HEK293 (cell line): ENCODE measurements at regions not wholly inside any gene's neighbourhood (a gene's known extent, or its start where the extent isn't known, plus 50 kb on each side); places are given as distances from the start of the nearest gene placed in this dataset.

Experiments
- MYNN ChIP-seq: fragments of 450-650 bp; formaldehyde crosslinking; IDR thresholded peaks from 2 replicates; pipeline ENCODE4 v1.5.1; 2016; ENCODE audit warnings: missing biosample characterization, missing genetic modification characterization, borderline replicate concordance
- REPIN1 ChIP-seq: fragments of 450-650 bp; formaldehyde crosslinking; IDR thresholded peaks from 2 replicates; pipeline ENCODE4 v1.5.1; 2017; ENCODE audit warnings: missing biosample characterization, missing genetic modification characterization, low read depth
- ZNF133 ChIP-seq: fragments of 450-650 bp; formaldehyde crosslinking; IDR thresholded peaks from 2 replicates; pipeline ENCODE4 v1.5.1; 2016; ENCODE audit warnings: missing biosample characterization, missing genetic modification characterization
- ZNF571 ChIP-seq: fragments of 450-650 bp; formaldehyde crosslinking; IDR thresholded peaks from 2 replicates; pipeline ENCODE4 v1.5.0; 2017; ENCODE audit warnings: missing biosample characterization, missing genetic modification characterization
- TF ChIP-seq, protein P1 (sequence below): fragments of 450-650 bp; formaldehyde crosslinking; IDR thresholded peaks from 2 replicates; pipeline ENCODE4 v1.5.1; 2016; ENCODE audit warnings: missing biosample characterization, missing genetic modification characterization
- TF ChIP-seq, protein P2 (sequence below): fragments of 450-650 bp; formaldehyde crosslinking; IDR thresholded peaks from 2 replicates; pipeline ENCODE4 v1.5.1; 2016; ENCODE audit warnings: missing biosample characterization, missing genetic modification characterization
- TF ChIP-seq, protein P3 (sequence below): fragments of 450-650 bp; formaldehyde crosslinking; IDR thresholded peaks from 2 replicates; pipeline ENCODE4 v1.5.1; 2016; ENCODE audit warnings: missing biosample characterization, missing genetic modification characterization
- TF ChIP-seq, protein P4 (sequence below): fragments of 450-650 bp; formaldehyde crosslinking; IDR thresholded peaks from 2 replicates; pipeline ENCODE4 v1.5.1; 2016; ENCODE audit warnings: missing biosample characterization, missing genetic modification characterization

- TF ChIP-seq REPIN1 (tag by site-specific recombination) (no peak), ZNF571 (no peak), ZNF133 (tag by site-specific recombination) (no peak), MYNN (tag by site-specific recombination) (no peak)
- TF ChIP-seq, protein P1, sequence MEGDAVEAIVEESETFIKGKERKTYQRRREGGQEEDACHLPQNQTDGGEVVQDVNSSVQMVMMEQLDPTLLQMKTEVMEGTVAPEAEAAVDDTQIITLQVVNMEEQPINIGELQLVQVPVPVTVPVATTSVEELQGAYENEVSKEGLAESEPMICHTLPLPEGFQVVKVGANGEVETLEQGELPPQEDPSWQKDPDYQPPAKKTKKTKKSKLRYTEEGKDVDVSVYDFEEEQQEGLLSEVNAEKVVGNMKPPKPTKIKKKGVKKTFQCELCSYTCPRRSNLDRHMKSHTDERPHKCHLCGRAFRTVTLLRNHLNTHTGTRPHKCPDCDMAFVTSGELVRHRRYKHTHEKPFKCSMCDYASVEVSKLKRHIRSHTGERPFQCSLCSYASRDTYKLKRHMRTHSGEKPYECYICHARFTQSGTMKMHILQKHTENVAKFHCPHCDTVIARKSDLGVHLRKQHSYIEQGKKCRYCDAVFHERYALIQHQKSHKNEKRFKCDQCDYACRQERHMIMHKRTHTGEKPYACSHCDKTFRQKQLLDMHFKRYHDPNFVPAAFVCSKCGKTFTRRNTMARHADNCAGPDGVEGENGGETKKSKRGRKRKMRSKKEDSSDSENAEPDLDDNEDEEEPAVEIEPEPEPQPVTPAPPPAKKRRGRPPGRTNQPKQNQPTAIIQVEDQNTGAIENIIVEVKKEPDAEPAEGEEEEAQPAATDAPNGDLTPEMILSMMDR (tag by site-specific recombination) = no peak
- TF ChIP-seq, protein P2, sequence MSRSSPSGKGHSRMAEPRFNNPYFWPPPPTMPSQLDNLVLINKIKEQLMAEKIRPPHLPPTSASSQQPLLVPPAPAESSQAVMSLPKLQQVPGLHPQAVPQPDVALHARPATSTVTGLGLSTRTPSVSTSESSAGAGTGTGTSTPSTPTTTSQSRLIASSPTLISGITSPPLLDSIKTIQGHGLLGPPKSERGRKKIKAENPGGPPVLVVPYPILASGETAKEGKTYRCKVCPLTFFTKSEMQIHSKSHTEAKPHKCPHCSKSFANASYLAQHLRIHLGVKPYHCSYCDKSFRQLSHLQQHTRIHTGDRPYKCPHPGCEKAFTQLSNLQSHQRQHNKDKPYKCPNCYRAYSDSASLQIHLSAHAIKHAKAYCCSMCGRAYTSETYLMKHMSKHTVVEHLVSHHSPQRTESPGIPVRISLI (tag by site-specific recombination) = no peak
- TF ChIP-seq, protein P3, sequence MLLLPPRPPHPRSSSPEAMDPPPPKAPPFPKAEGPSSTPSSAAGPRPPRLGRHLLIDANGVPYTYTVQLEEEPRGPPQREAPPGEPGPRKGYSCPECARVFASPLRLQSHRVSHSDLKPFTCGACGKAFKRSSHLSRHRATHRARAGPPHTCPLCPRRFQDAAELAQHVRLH (tag by site-specific recombination) = no peak
- TF ChIP-seq, protein P4, sequence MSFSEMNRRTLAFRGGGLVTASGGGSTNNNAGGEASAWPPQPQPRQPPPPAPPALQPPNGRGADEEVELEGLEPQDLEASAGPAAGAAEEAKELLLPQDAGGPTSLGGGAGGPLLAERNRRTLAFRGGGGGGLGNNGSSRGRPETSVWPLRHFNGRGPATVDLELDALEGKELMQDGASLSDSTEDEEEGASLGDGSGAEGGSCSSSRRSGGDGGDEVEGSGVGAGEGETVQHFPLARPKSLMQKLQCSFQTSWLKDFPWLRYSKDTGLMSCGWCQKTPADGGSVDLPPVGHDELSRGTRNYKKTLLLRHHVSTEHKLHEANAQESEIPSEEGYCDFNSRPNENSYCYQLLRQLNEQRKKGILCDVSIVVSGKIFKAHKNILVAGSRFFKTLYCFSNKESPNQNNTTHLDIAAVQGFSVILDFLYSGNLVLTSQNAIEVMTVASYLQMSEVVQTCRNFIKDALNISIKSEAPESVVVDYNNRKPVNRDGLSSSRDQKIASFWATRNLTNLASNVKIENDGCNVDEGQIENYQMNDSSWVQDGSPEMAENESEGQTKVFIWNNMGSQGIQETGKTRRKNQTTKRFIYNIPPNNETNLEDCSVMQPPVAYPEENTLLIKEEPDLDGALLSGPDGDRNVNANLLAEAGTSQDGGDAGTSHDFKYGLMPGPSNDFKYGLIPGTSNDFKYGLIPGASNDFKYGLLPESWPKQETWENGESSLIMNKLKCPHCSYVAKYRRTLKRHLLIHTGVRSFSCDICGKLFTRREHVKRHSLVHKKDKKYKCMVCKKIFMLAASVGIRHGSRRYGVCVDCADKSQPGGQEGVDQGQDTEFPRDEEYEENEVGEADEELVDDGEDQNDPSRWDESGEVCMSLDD (tag by site-specific recombination) = no peak
These were observed 170.9 kb upstream of the NCAM1 start for GRCh38 chr11:112790286-112790685.
